H9 (cell line): ENCODE measurements at regions not wholly inside any gene's neighbourhood (a gene's known extent, or its start where the extent isn't known, plus 50 kb on each side); places are given as distances from the start of the nearest gene placed in this dataset.

ENCODE experiments used
- DNase-seq: peaks from one replicate; pipeline ENCODE4 v3.0.0-alpha.2; 2017
- H2AFZ ChIP-seq: one replicate; pipeline ENCODE4 v1.6.1; 2013; ENCODE audit warnings: mild to moderate bottlenecking, low read length, control low read depth, moderate library complexity
- H2AK5ac ChIP-seq: 2 replicates; pipeline ENCODE4 v1.6.1; 2013; ENCODE audit warnings: low read length, control low read depth, mixed read lengths; ENCODE audit not compliant: insufficient read length
- H2BK120ac ChIP-seq: one replicate; pipeline ENCODE4 v1.6.1; 2013; ENCODE audit warnings: low read depth, mild to moderate bottlenecking, low read length, control low read depth, inconsistent platforms; ENCODE audit not compliant: poor library complexity, severe bottlenecking
- H2BK12ac ChIP-seq: 2 replicates; pipeline ENCODE4 v1.6.1; 2013; ENCODE audit warnings: low read length, control low read depth, mixed read lengths, low read depth; ENCODE audit not compliant: insufficient read length
- H2BK15ac ChIP-seq: 2 replicates; pipeline ENCODE4 v1.6.1; 2013; ENCODE audit warnings: low read depth, low read length, control low read depth
- H2BK20ac ChIP-seq: one replicate; pipeline ENCODE4 v1.6.1; 2013; ENCODE audit warnings: low read depth, mild to moderate bottlenecking, low read length, control low read depth, inconsistent platforms; ENCODE audit not compliant: poor library complexity, severe bottlenecking
- H2BK5ac ChIP-seq: 2 replicates; pipeline ENCODE4 v1.6.1; 2013; ENCODE audit warnings: low read length, control low read depth, mixed read lengths; ENCODE audit not compliant: insufficient read length
- H3K14ac ChIP-seq: 2 replicates; pipeline ENCODE4 v1.6.1; 2013; ENCODE audit warnings: low read length, control low read depth; ENCODE audit not compliant: insufficient read depth
- H3K18ac ChIP-seq: 2 replicates; pipeline ENCODE4 v1.6.1; 2013; ENCODE audit warnings: low read depth, mild to moderate bottlenecking, mixed read lengths, low read length, control low read depth; ENCODE audit not compliant: insufficient read length
- H3K23ac ChIP-seq: 2 replicates; pipeline ENCODE4 v1.6.1; 2013; ENCODE audit warnings: low read length, control low read depth, mixed read lengths, low read depth; ENCODE audit not compliant: insufficient read length
- H3K23me2 ChIP-seq: 2 replicates; pipeline ENCODE4 v1.6.1; 2013; ENCODE audit warnings: low read depth, mild to moderate bottlenecking, mixed read lengths, low read length, control low read depth; ENCODE audit not compliant: insufficient read length, poor library complexity, severe bottlenecking
- H3K27ac ChIP-seq: 2 replicates; pipeline ENCODE4 v1.5.1; 2013; ENCODE audit warnings: low read length, control low read depth, mixed read lengths, low read depth; ENCODE audit not compliant: insufficient read length
- H3K27me3 ChIP-seq: 2 replicates; pipeline ENCODE4 v1.6.1; 2013; ENCODE audit warnings: low read length, control low read depth, inconsistent platforms; ENCODE audit not compliant: insufficient read depth
- H3K4ac ChIP-seq: 2 replicates; pipeline ENCODE4 v1.6.1; 2013; ENCODE audit warnings: low read depth, mild to moderate bottlenecking, control low read depth, inconsistent platforms, low read length, moderate library complexity
- H3K4me1 ChIP-seq: 2 replicates; pipeline ENCODE4 v1.6.1; 2013; ENCODE audit warnings: low read length, control low read depth, inconsistent platforms; ENCODE audit not compliant: insufficient read depth
- H3K4me2 ChIP-seq: 2 replicates; pipeline ENCODE4 v1.6.1; 2013; ENCODE audit warnings: low read length, control low read depth, mixed read lengths; ENCODE audit not compliant: insufficient read length, insufficient read depth
- H3K56ac ChIP-seq: 2 replicates; pipeline ENCODE4 v1.6.1; 2013; ENCODE audit warnings: low read depth, mild to moderate bottlenecking, mixed read lengths, low read length, control low read depth; ENCODE audit not compliant: insufficient read length
- H3K79me1 ChIP-seq: 2 replicates; pipeline ENCODE4 v1.6.1; 2013; ENCODE audit warnings: low read depth, mild to moderate bottlenecking, moderate library complexity, low read length, control low read depth, inconsistent platforms; ENCODE audit not compliant: insufficient read depth, poor library complexity, severe bottlenecking
- H3K79me2 ChIP-seq: 2 replicates; pipeline ENCODE4 v1.6.1; 2013; ENCODE audit warnings: low read length, control low read depth, inconsistent platforms; ENCODE audit not compliant: insufficient read depth
- H3K9ac ChIP-seq: 2 replicates; pipeline ENCODE4 v1.6.1; 2013; ENCODE audit warnings: low read length, control low read depth, mixed read lengths; ENCODE audit not compliant: insufficient read length; ENCODE audit errors: extremely low read depth
- H3K9me3 ChIP-seq: one replicate; pipeline ENCODE4 v1.6.1; 2013; ENCODE audit warnings: low read depth, low read length, inconsistent platforms; ENCODE audit not compliant: control insufficient read depth
- H3T11ph ChIP-seq: one replicate; pipeline ENCODE4 v1.6.1; 2013; ENCODE audit warnings: mild to moderate bottlenecking, low read length, control low read depth, inconsistent platforms
- H4K20me1 ChIP-seq: one replicate; pipeline ENCODE4 v1.6.1; 2013; ENCODE audit not compliant: control insufficient read depth, insufficient read length, insufficient read depth
- H4K5ac ChIP-seq: 2 replicates; pipeline ENCODE4 v1.6.1; 2013; ENCODE audit warnings: low read depth, mild to moderate bottlenecking, mixed read lengths, low read length, control low read depth; ENCODE audit not compliant: insufficient read length
- H4K8ac ChIP-seq: replicated peaks from 2 replicates; pipeline ENCODE4 v1.6.1; 2013; ENCODE audit warnings: low read length, control low read depth, mixed read lengths, low read depth; ENCODE audit not compliant: insufficient read length
- H4K91ac ChIP-seq: 2 replicates; pipeline ENCODE4 v1.6.1; 2013; ENCODE audit warnings: low read depth, mild to moderate bottlenecking, moderate library complexity, mixed read lengths, low read length, control low read depth; ENCODE audit not compliant: insufficient read length
- H3K27ac Mint-ChIP-seq, 3 experiments: 2 replicates in 2 of 3; 3 replicates in 1 of 3; pipeline ENCODE4 v1.8.0; 2020 to 2021; ENCODE audit warnings: mixed read lengths in 3 of 3, mild to moderate bottlenecking in 1 of 3, moderate library complexity in 1 of 3
- H3K27me3 Mint-ChIP-seq: 2 replicates; pipeline ENCODE4 v1.8.0; 2021; ENCODE audit warnings: low read depth, mild to moderate bottlenecking, moderate library complexity, mixed read lengths
- H3K36me3 Mint-ChIP-seq, 3 experiments: 2 replicates in 2 of 3; 3 replicates in 1 of 3; pipeline ENCODE4 v1.8.0; 2020 to 2021; ENCODE audit warnings: low read depth in 3 of 3, mixed read lengths in 3 of 3; ENCODE audit not compliant: insufficient read depth in 1 of 3
- H3K4me1 Mint-ChIP-seq, 2 experiments: 2 replicates each; pipeline ENCODE4 v1.8.0; 2020; ENCODE audit warnings: mixed read lengths in 2 of 2
- H3K4me3 Mint-ChIP-seq, 2 experiments: 2 replicates in 1 of 2; 3 replicates in 1 of 2; pipeline ENCODE4 v1.8.0; 2020 to 2021; ENCODE audit warnings: mild to moderate bottlenecking in 2 of 2, mixed read lengths in 2 of 2, moderate library complexity in 1 of 2
- H3K9me3 Mint-ChIP-seq, 2 experiments: 2 replicates in 1 of 2; 3 replicates in 1 of 2; pipeline ENCODE4 v1.8.0; 2020; ENCODE audit warnings: mild to moderate bottlenecking in 2 of 2, mixed read lengths in 2 of 2, moderate library complexity in 1 of 2
- CTCF ChIP-seq: fragments of 200-600 bp; sonication (generic); conservative IDR thresholded peaks from 3 replicates; pipeline ENCODE4 v1.8.0; 2021; ENCODE audit warnings: antibody characterized with exemption, mild to moderate bottlenecking
- WGBS: extraction: QIAGEN DNeasy Blood & Tissue Kit; methylation state at CpG from one replicate; pipeline ENCODE4 v1.1.7; 2013; ENCODE audit warnings: missing lambda C conversion rate, low lambda C conversion rate, mixed read lengths; ENCODE audit not compliant: insufficient read length; ENCODE audit errors: extremely low coverage; 5-methylcytosine and 5-hydroxymethylcytosine counted together

GRCh38 chr2:172153156-172153555, 50.5 kb upstream of the DLX2 start:
- H2BK5ac ChIP-seq, result no peak overlapping the region
- no peak overlapping the region for H3K14ac ChIP-seq
- no peaks in the 10 kb centered on the region for H4K20me1 ChIP-seq
- no peak overlapping the region for H4K91ac ChIP-seq
- no peak overlapping the region for H2AFZ ChIP-seq
- no peaks in the 10 kb centered on the region for H3K79me1 ChIP-seq
- no peak overlapping the region for H3K56ac ChIP-seq
- no peak overlapping the region for H3T11ph ChIP-seq
- H3K4ac ChIP-seq, result no peak overlapping the region
- H3K4me1 ChIP-seq, result no peaks in the 10 kb centered on the region
- DNase-seq, result no peak
- H2AK5ac ChIP-seq, result no peak overlapping the region
- Mint-ChIP-seq H3K27me3 (peaks cover 7% of the 10 kb centered on the region; the same call in 1 of the 2 replicates), H3K27ac (no peak overlapping the region), H3K9me3 (0 out of 5 replicates have a peak, but pooled peaks cover 0 to 2% of the 10 kb centered on the region in 2 experiments), H3K36me3 (no peaks in the 10 kb centered on the region; a peak in 1 of 7 replicates), H3K4me3 (no peak overlapping the region), H3K4me1 (peaks cover 2 to 3% of the 10 kb centered on the region in 2 experiments; a peak in 3 of 4 replicates)
- H3K79me2 ChIP-seq, result no peaks in the 10 kb centered on the region
- no peak overlapping the region for H3K4me2 ChIP-seq
- no peak overlapping the region for H2BK15ac ChIP-seq
- TF ChIP-seq CTCF, result no peak
- H4K5ac ChIP-seq, result no peak overlapping the region
- no peaks in the 10 kb centered on the region for H3K27me3 ChIP-seq
- no peak overlapping the region for H3K23ac ChIP-seq
- H2BK12ac ChIP-seq, result no peak overlapping the region
- no peaks in the 10 kb centered on the region for H3K23me2 ChIP-seq
- no peak overlapping the region for H4K8ac ChIP-seq
- H3K27ac ChIP-seq, result no peak overlapping the region
- H2BK20ac ChIP-seq, result no peak overlapping the region
- no peak overlapping the region for H2BK120ac ChIP-seq
- no CpG with 5 or more reads among the region's 2 CpGs for WGBS
- H3K9me3 ChIP-seq, result no peaks in the 10 kb centered on the region
- no peak overlapping the region for H3K9ac ChIP-seq
- H3K18ac ChIP-seq, result no peak overlapping the region
